SK-N-SH treated with all-trans-retinoic acid at 6 μM for 48 hours (cell line): ENCODE measurements at regions not wholly inside any gene's neighbourhood (a gene's known extent, or its start where the extent isn't known, plus 50 kb on each side); places are given as distances from the start of the nearest gene placed in this dataset.
"Not testable (repeated sequence)": the region's sequence is repeated elsewhere in the genome, so short reads cannot be mapped to it uniquely, and the experiment has no call there.

Source experiments
- ATAC-seq: fragments of 200-7000 bp; cut with Tn5 transposase; 3 replicates; pipeline ENCODE4 v1.9.1; 2020; ENCODE audit warnings: mild to moderate bottlenecking, moderate library complexity
- ARNTL ChIP-seq: fragments of 450-650 bp; formaldehyde crosslinking; IDR thresholded peaks from 2 replicates; pipeline ENCODE4 v1.5.0; 2020; ENCODE audit warnings: low read depth, mild to moderate bottlenecking, moderate library complexity, borderline replicate concordance
- BACH2 ChIP-seq: fragments of 250-450 bp; sonication (Bioruptor Pico); IDR thresholded peaks from 2 replicates; pipeline ENCODE4 v1.9.0; 2021; ENCODE audit warnings: mild to moderate bottlenecking, borderline replicate concordance
- CREB5 ChIP-seq: fragments of 250-450 bp; sonication (Bioruptor Pico); IDR thresholded peaks from 2 replicates; pipeline ENCODE4 v1.5.1; 2020; ENCODE audit warnings: low read depth, mild to moderate bottlenecking, moderate library complexity
- CSDC2 ChIP-seq: fragments of 250-450 bp; sonication (Bioruptor Pico); IDR thresholded peaks from 2 replicates; pipeline ENCODE4 v1.5.0; 2020; ENCODE audit warnings: mild to moderate bottlenecking, moderate library complexity
- CSRNP3 ChIP-seq: fragments of 250-450 bp; sonication (Bioruptor Pico); IDR thresholded peaks from 2 replicates; pipeline ENCODE4 v1.5.1; 2021; ENCODE audit warnings: mild to moderate bottlenecking, moderate library complexity
- ESRRG ChIP-seq: fragments of 250-450 bp; sonication (Bioruptor Pico); IDR thresholded peaks from 2 replicates; pipeline ENCODE4 v1.6.1; 2021; ENCODE audit warnings: mild to moderate bottlenecking
- GLIS3 ChIP-seq: fragments of 250-450 bp; sonication (Bioruptor Pico); IDR thresholded peaks from 2 replicates; pipeline ENCODE4 v1.5.0; 2020; ENCODE audit warnings: mild to moderate bottlenecking, moderate library complexity
- ISL1 ChIP-seq: fragments of 250-450 bp; sonication (Bioruptor Pico); IDR thresholded peaks from 2 replicates; pipeline ENCODE4 v2.1.2; 2022; ENCODE audit warnings: mild to moderate bottlenecking, moderate library complexity
- OSR1 ChIP-seq: fragments of 250-450 bp; sonication (Bioruptor Pico); IDR thresholded peaks from 2 replicates; pipeline ENCODE4 v1.8.0; 2022; ENCODE audit warnings: moderate library complexity, mild to moderate bottlenecking, inconsistent platforms
- PATZ1 ChIP-seq: fragments of 250-450 bp; sonication (Bioruptor Pico); IDR thresholded peaks from 2 replicates; pipeline ENCODE4 v1.8.0; 2020; ENCODE audit warnings: mild to moderate bottlenecking, moderate library complexity, borderline replicate concordance
- PPARA ChIP-seq: fragments of 250-450 bp; sonication (Bioruptor Pico); IDR thresholded peaks from 2 replicates; pipeline ENCODE4 v1.5.0; 2020; ENCODE audit warnings: mild to moderate bottlenecking, borderline replicate concordance
- RARB ChIP-seq: fragments of 250-450 bp; sonication (Bioruptor Pico); IDR thresholded peaks from 2 replicates; pipeline ENCODE4 v1.8.0; 2021; ENCODE audit warnings: mild to moderate bottlenecking, moderate library complexity
- SNAI2 ChIP-seq: fragments of 250-450 bp; sonication (Bioruptor Pico); IDR thresholded peaks from 2 replicates; pipeline ENCODE4 v1.5.0; 2020; ENCODE audit warnings: mild to moderate bottlenecking, moderate library complexity
- TCF4 ChIP-seq: fragments of 250-450 bp; sonication (Bioruptor Pico); IDR thresholded peaks from 2 replicates; pipeline ENCODE4 v1.8.0; 2021; ENCODE audit warnings: mild to moderate bottlenecking, moderate library complexity, borderline replicate concordance
- TOX ChIP-seq: fragments of 250-450 bp; sonication (Bioruptor Pico); IDR thresholded peaks from 2 replicates; pipeline ENCODE4 v1.8.0; 2021; ENCODE audit warnings: mild to moderate bottlenecking, moderate library complexity, borderline replicate concordance
- TSHZ2 ChIP-seq: fragments of 250-450 bp; sonication (Bioruptor Pico); IDR thresholded peaks from 2 replicates; pipeline ENCODE4 v1.5.0; 2020; ENCODE audit warnings: mild to moderate bottlenecking, moderate library complexity
- ZC3H10 ChIP-seq: fragments of 250-450 bp; sonication (Bioruptor Pico); IDR thresholded peaks from 2 replicates; pipeline ENCODE4 v1.5.1; 2021; ENCODE audit warnings: mild to moderate bottlenecking, moderate library complexity
- ZFP3 ChIP-seq: fragments of 250-450 bp; sonication (Bioruptor Pico); IDR thresholded peaks from 2 replicates; pipeline ENCODE4 v1.5.0; 2020; ENCODE audit warnings: mild to moderate bottlenecking, moderate library complexity
- ZFP30 ChIP-seq: fragments of 450-650 bp; formaldehyde crosslinking; IDR thresholded peaks from 2 replicates; pipeline ENCODE4 v1.5.0; 2022; ENCODE audit warnings: mild to moderate bottlenecking, moderate library complexity
- ZNF565 ChIP-seq: fragments of 450-650 bp; formaldehyde crosslinking; conservative IDR thresholded peaks from 2 replicates; pipeline ENCODE4 v1.5.0; 2020; ENCODE audit warnings: low read depth, mild to moderate bottlenecking, moderate library complexity
- ZNF70 ChIP-seq: fragments of 450-650 bp; formaldehyde crosslinking; IDR thresholded peaks from 2 replicates; pipeline ENCODE4 v1.5.0; 2020; ENCODE audit warnings: mild to moderate bottlenecking, moderate library complexity
- ZNF8 ChIP-seq: fragments of 450-650 bp; formaldehyde crosslinking; IDR thresholded peaks from 2 replicates; pipeline ENCODE4 v1.5.0; 2020; ENCODE audit warnings: mild to moderate bottlenecking, moderate library complexity

GRCh38 chr1:234763910-234764309 is 153.9 kb upstream of the IRF2BP2 start:
- TF ChIP-seq ZNF8 (CRISPR knock-in tag): no peak
- no peak for TF ChIP-seq PATZ1 (CRISPR knock-in tag)
- no peak for TF ChIP-seq CREB5 (CRISPR knock-in tag)
- TF ChIP-seq TCF4 (CRISPR knock-in tag): no peak
- no peak for TF ChIP-seq ESRRG
- TF ChIP-seq ZC3H10 (CRISPR knock-in tag): no peak
- no peak for TF ChIP-seq ZNF70 (CRISPR knock-in tag)

GRCh38 chr1:234763367-234763766 is 153.4 kb upstream of the IRF2BP2 start:
- no peak for ATAC-seq
- TF ChIP-seq ZNF70 (CRISPR knock-in tag) (no peak), CREB5 (CRISPR knock-in tag) (no peak), TOX (CRISPR knock-in tag) (no peak), BACH2 (no peak), TSHZ2 (CRISPR knock-in tag) (no peak), PPARA (CRISPR knock-in tag) (no peak), TCF4 (CRISPR knock-in tag) (no peak), GLIS3 (CRISPR knock-in tag) (no peak), RARB (CRISPR knock-in tag) (no peak), ZNF565 (CRISPR knock-in tag) (no peak), ESRRG (no peak), CSDC2 (CRISPR knock-in tag) (no peak), SNAI2 (CRISPR knock-in tag) (no peak), ZNF8 (CRISPR knock-in tag) (no peak), PATZ1 (CRISPR knock-in tag) (no peak), ARNTL (no peak), ZFP3 (no peak)

More at GRCh38 chr1:234763910-234764309, 153.9 kb upstream of the IRF2BP2 start:
- ATAC-seq: no peak; the same call in 2 of the 3 replicates

- not testable (repeated sequence) for ATAC-seq
Measured at GRCh38 chr1:234762127-234762526, 152.1 kb upstream of the IRF2BP2 start.

GRCh38 chr1:234760303-234760723 is 150.3 kb upstream of the IRF2BP2 start:
- no peak for ATAC-seq
- TF ChIP-seq ZNF8 (CRISPR knock-in tag) (no peak), SNAI2 (CRISPR knock-in tag) (no peak), CSRNP3 (no peak), ZFP30 (CRISPR knock-in tag) (no peak), ISL1 (no peak), RARB (CRISPR knock-in tag) (no peak), PATZ1 (CRISPR knock-in tag) (no peak), ZNF565 (CRISPR knock-in tag) (no peak), OSR1 (CRISPR knock-in tag) (no peak)
